ENCODE measurements at regions not wholly inside any gene's neighbourhood (a gene's known extent, or its start where the extent isn't known, plus 50 kb on each side); places are given as distances from the start of the nearest gene placed in this dataset.

- TF ChIP-seq POLR2A (IDR thresholded peaks at IDR 0.05) (no peak), CTCF (IDR thresholded peaks at IDR 0.05) (no peak)
Measured at GRCh38 chr1:4476394-4476793, 178.0 kb upstream of the AJAP1 start.

All from tibial nerve (tissue), 3 donors.